ENCODE measurements at regions not wholly inside any gene's neighbourhood (a gene's known extent, or its start where the extent isn't known, plus 50 kb on each side); places are given as distances from the start of the nearest gene placed in this dataset.

DNA sequence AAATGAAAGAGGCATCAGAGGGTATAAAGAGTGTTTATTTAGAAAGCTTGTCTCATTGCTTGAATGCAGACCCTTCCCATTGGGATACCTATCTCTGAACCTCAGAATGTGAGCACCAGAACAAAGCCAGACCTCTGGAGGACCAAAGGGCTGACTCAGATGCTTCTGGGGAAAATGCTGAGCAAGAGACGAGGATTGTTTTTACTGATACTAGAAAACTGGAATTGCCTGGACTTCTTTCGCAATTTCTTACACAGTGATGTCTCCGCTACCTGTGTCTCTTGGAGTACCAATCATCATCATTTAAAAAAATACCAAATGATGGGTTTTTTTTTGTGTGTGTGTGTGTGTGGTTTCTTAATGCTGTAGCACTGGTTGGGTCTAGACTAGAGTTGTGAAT lies 55.6 kb upstream of the CCDC85A start:
- POLR2A ChIA-PET (ENCODE audit: partially characterized antibody), result interaction anchor here (1.7 kb wide), 1 partner anchor 11 kb away, joined by 3 read pairs; no protein-coding TSS in a partner anchor
- no peak overlapping the region for H3K4ac ChIP-seq (replicated peaks; ENCODE audit: insufficient read length, low read depth, low read length)
- no peaks in the 10 kb centered on the region for H3K79me2 ChIP-seq (ENCODE audit: control insufficient read depth in 1 of 2, insufficient read depth in 2 of 2, low read length in 2 of 2)
- CTCF ChIA-PET (ENCODE audit: partially characterized antibody), result interaction anchor here (0.8 to 1.7 kb wide), 6 partner anchors 25 to 58 kb away, joined by 3 to 4 read pairs (median 3); no protein-coding TSS in a partner anchor
- no peak overlapping the region for H3K9ac ChIP-seq (replicated peaks in 1 of 4; ENCODE audit: extremely low read depth in 1 of 4, low read depth in 3 of 4, low read length in 3 of 4)
- 0 out of 8 replicates have a peak, but pooled peaks cover 0 to 2% (median 0%) of the 10 kb centered on the region in 4 experiments for H3K36me3 ChIP-seq (ENCODE audit: control insufficient read depth in 2 of 4, insufficient read depth in 4 of 4, low read length in 3 of 4)
- H4K5ac ChIP-seq (ENCODE audit: insufficient read length, low read depth, low read length), result no peak overlapping the region
- H3K79me1 ChIP-seq (ENCODE audit: low read depth, low read length), result no peaks in the 10 kb centered on the region; the same call in 1 of the 2 replicates
- no peak overlapping the region for H3K4me3 ChIP-seq (ENCODE audit: extremely low read depth in 1 of 4, insufficient read depth in 2 of 4, low read depth in 3 of 4, low read length in 4 of 4)
- no peak overlapping the region for H2AK5ac ChIP-seq (ENCODE audit: low read depth, low read length)
- H2BK15ac ChIP-seq (ENCODE audit: low read length), result no peak overlapping the region
- H3K23me2 ChIP-seq (ENCODE audit: low read depth, low read length), result no peaks in the 10 kb centered on the region
- no peak overlapping the region for H2BK20ac ChIP-seq (ENCODE audit: low read length)
- no peak overlapping the region for H3K56ac ChIP-seq (replicated peaks; ENCODE audit: insufficient read length, low read depth, low read length)
- no peak overlapping the region for H2BK120ac ChIP-seq (replicated peaks; ENCODE audit: low read depth, low read length)
- TF ChIP-seq CBX8 (IDR thresholded peaks at IDR 0.05; ENCODE audit: borderline replicate concordance, low read depth, low read length) (no peak), POLR2AphosphoS5 (IDR thresholded peaks at IDR 0.05; ENCODE audit: low read depth, low read length) (no peak), GTF2F1 (IDR thresholded peaks at IDR 0.05; ENCODE audit: borderline replicate concordance, low read depth, low read length) (no peak), ZNF274 (IDR thresholded peaks at IDR 0.05; ENCODE audit: borderline replicate concordance, extremely low read depth, low read length) (no peak), CREB1 (IDR thresholded peaks at IDR 0.05) (no peak), POLR2A (IDR thresholded peaks at IDR 0.05; ENCODE audit: control extremely low read depth in 1 of 2, low read depth in 2 of 2, low read length in 2 of 2) (no peak), RXRA (IDR thresholded peaks at IDR 0.05; ENCODE audit: insufficient read depth, low read depth, low read length) (no peak), SP1 (IDR thresholded peaks at IDR 0.05; ENCODE audit: low read depth, low read length) (no peak), YY1 (IDR thresholded peaks at IDR 0.05; ENCODE audit: low read depth, low read length) (no peak)
- TF ChIP-seq, protein P1, sequence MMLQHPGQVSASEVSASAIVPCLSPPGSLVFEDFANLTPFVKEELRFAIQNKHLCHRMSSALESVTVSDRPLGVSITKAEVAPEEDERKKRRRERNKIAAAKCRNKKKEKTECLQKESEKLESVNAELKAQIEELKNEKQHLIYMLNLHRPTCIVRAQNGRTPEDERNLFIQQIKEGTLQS (IDR thresholded peaks at IDR 0.05; ENCODE audit: insufficient read depth, low read depth, low read length), result no peak
- H2BK12ac ChIP-seq (ENCODE audit: low read depth, low read length), result no peak overlapping the region
- no peak overlapping the region for H2AFZ ChIP-seq (ENCODE audit: low read length)
- no peak overlapping the region for H2BK5ac ChIP-seq (ENCODE audit: low read depth, low read length)
- no peaks in the 10 kb centered on the region for H4K20me1 ChIP-seq (replicated peaks in 1 of 2; ENCODE audit: control insufficient read depth in 1 of 2, insufficient read depth in 2 of 2, low read length in 2 of 2)
- H3K9me3 ChIP-seq (ENCODE audit: insufficient read depth in 2 of 2, low read depth in 1 of 2, low read length in 1 of 2), result no peaks in the 10 kb centered on the region
- H3K27ac ChIP-seq (ENCODE audit: low read depth, low read length), result no peak overlapping the region
- no peak overlapping the region for H3K14ac ChIP-seq (ENCODE audit: insufficient read length)
- H3K18ac ChIP-seq (ENCODE audit: extremely low read depth, low read length), result no peak overlapping the region
- H3K4me1 ChIP-seq (replicated peaks in 1 of 4; ENCODE audit: control insufficient read depth in 3 of 4, insufficient read depth in 4 of 4, low read length in 3 of 4), result peaks cover 0 to 9% (median 2%) of the 10 kb centered on the region in 4 experiments; a peak in 3 of 7 replicates
- no peak overlapping the region for H4K8ac ChIP-seq (ENCODE audit: extremely low read depth, insufficient read depth, low read length)
- DNase-seq (ENCODE audit: low read depth in 1 of 2, low spot score in 2 of 2) (no peak), FAIRE-seq (no peak)
- H4K91ac ChIP-seq (replicated peaks; ENCODE audit: insufficient read length, low read length), result no peak overlapping the region
- no peak overlapping the region for H3K4me2 ChIP-seq (ENCODE audit: insufficient read depth in 1 of 2, low read depth in 2 of 2, low read length in 2 of 2)
- no peak overlapping the region for H3K23ac ChIP-seq (ENCODE audit: insufficient read length)
- WGBS, 2 experiments (ENCODE audit: extremely low coverage in 1 of 2, insufficient coverage in 1 of 2, insufficient read length in 1 of 2, insufficient replicate concordance in 2 of 2, low coverage in 1 of 2, low lambda C conversion rate in 2 of 2, missing lambda C conversion rate in 1 of 2), result 93% methylated on average over 3 of the region's 3 CpGs; no CpG with 5 or more reads in 1 of the 2 experiments
- peaks cover 0 to 1% (median 0%) of the 10 kb centered on the region in 4 experiments; a peak in 1 of 7 replicates for H3K27me3 ChIP-seq (replicated peaks in 1 of 4; ENCODE audit: control insufficient read depth in 3 of 4, extremely low read depth in 1 of 4, insufficient read depth in 3 of 4, low read length in 3 of 4)

Data from H1 (cell line).